Sigmoid colon (tissue), 4 donors: ENCODE measurements at regions not wholly inside any gene's neighbourhood (a gene's known extent, or its start where the extent isn't known, plus 50 kb on each side); places are given as distances from the start of the nearest gene placed in this dataset.

ENCODE experiments used
- POLR2A ChIP-seq, 2 donors: fragments of 450-650 bp; IDR thresholded peaks; one replicate each; pipeline ENCODE4 v1.6.1; 2016; ENCODE audit warnings: antibody characterized with exemption in 2 of 2, mild to moderate bottlenecking in 2 of 2, moderate library complexity in 2 of 2
- POLR2AphosphoS5 ChIP-seq, 4 donors: sonication (generic); formaldehyde crosslinking; IDR thresholded peaks; one replicate each; pipeline ENCODE4 v1.6.1; 2017; ENCODE audit warnings: antibody characterized with exemption in 4 of 4
- TF ChIP-seq, protein P1 (sequence below), 4 experiments: fragments of 450-650 bp in 3 of 4; fragments of 200-600 bp in 1 of 4; IDR thresholded peaks; one replicate each; pipeline ENCODE4 v1.5.1; 2016 to 2019; ENCODE audit warnings: antibody characterized with exemption in 4 of 4, mild to moderate bottlenecking in 3 of 4, moderate library complexity in 2 of 4

DNA sequence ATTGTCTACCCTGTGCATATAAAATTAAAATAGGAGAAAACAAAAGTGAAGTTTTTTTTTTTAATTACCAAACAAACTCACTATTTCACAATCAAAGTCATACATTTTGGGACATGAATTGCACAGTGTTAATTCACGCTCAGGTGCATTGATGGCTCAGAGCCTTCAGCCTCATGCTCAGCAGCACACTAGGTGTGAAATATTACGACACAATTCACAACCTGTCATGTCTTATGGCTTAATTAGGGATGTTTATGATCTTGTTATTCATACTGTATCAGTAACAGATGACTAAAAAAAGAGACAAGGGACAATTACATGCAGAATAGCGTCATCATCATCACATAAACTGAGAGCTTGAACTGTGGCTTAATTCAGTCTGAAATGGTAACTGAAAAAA, 2005.5 kb upstream of the PCDH20 start:
- TF ChIP-seq POLR2A (IDR thresholded peaks at IDR 0.05): no peak
- TF ChIP-seq, protein P1, sequence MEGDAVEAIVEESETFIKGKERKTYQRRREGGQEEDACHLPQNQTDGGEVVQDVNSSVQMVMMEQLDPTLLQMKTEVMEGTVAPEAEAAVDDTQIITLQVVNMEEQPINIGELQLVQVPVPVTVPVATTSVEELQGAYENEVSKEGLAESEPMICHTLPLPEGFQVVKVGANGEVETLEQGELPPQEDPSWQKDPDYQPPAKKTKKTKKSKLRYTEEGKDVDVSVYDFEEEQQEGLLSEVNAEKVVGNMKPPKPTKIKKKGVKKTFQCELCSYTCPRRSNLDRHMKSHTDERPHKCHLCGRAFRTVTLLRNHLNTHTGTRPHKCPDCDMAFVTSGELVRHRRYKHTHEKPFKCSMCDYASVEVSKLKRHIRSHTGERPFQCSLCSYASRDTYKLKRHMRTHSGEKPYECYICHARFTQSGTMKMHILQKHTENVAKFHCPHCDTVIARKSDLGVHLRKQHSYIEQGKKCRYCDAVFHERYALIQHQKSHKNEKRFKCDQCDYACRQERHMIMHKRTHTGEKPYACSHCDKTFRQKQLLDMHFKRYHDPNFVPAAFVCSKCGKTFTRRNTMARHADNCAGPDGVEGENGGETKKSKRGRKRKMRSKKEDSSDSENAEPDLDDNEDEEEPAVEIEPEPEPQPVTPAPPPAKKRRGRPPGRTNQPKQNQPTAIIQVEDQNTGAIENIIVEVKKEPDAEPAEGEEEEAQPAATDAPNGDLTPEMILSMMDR (IDR thresholded peaks at IDR 0.05): no peak
- no peak for TF ChIP-seq POLR2AphosphoS5 (IDR thresholded peaks at IDR 0.05)
